ENCODE measurements at regions not wholly inside any gene's neighbourhood (a gene's known extent, or its start where the extent isn't known, plus 50 kb on each side); places are given as distances from the start of the nearest gene placed in this dataset.

- no peak for DNase-seq
Observed at GRCh38 chr17:33516645-33517044, 223.6 kb upstream of the ASIC2 start.

GRCh38 chr17:33517746-33518145 is 224.7 kb upstream of the ASIC2 start:
- no peak for DNase-seq

- DNase-seq = no peak
Observed at GRCh38 chr17:33519692-33520091, 226.6 kb upstream of the ASIC2 start.

- no peak for DNase-seq
Observed at GRCh38 chr17:33520426-33521330, 227.6 kb upstream of the ASIC2 start.

GRCh38 chr17:33521784-33522183 is 228.7 kb upstream of the ASIC2 start:
- DNase-seq = no peak

GRCh38 chr17:33522623-33523022 is 229.5 kb upstream of the ASIC2 start:
- DNase-seq = no peak

GRCh38 chr17:33523577-33523981 is 230.5 kb upstream of the ASIC2 start:
- no peak for DNase-seq

- no peak for DNase-seq
Observed at GRCh38 chr17:33525186-33525585, 232.1 kb upstream of the ASIC2 start.

- DNase-seq = no peak
Observed at GRCh38 chr17:33526717-33527116, 233.6 kb upstream of the ASIC2 start.

- DNase-seq = no peak
Observed at GRCh38 chr17:33527290-33527689, 234.2 kb upstream of the ASIC2 start.

- DNase-seq = no peak
Observed at GRCh38 chr17:33528846-33529245, 235.8 kb upstream of the ASIC2 start.

GRCh38 chr17:33529816-33530215 is 236.7 kb upstream of the ASIC2 start:
- no peak for DNase-seq

GRCh38 chr17:33531311-33531710 is 238.2 kb upstream of the ASIC2 start:
- DNase-seq = no peak

- DNase-seq = no peak
Observed at GRCh38 chr17:33534087-33534486, 241.0 kb upstream of the ASIC2 start.

- no peak for DNase-seq
Observed at GRCh38 chr17:33545124-33545523, 252.0 kb upstream of the ASIC2 start.

- DNase-seq = no peak
Observed at GRCh38 chr17:33550261-33550660, 257.2 kb upstream of the ASIC2 start.

- no peak for DNase-seq
Observed at GRCh38 chr17:33551075-33551474, 258.0 kb upstream of the ASIC2 start.

GRCh38 chr17:33551911-33552310 is 258.8 kb upstream of the ASIC2 start:
- DNase-seq = no peak

GRCh38 chr17:33560165-33560564 is 267.1 kb upstream of the ASIC2 start:
- no peak for DNase-seq

GRCh38 chr17:33560871-33561270 is 267.8 kb upstream of the ASIC2 start:
- no peak for DNase-seq

GRCh38 chr17:33561569-33562334 is 268.7 kb upstream of the ASIC2 start:
- DNase-seq = no peak

GRCh38 chr17:33562792-33563191 is 269.7 kb upstream of the ASIC2 start:
- no peak for DNase-seq

GRCh38 chr17:33564146-33564545 is 271.1 kb upstream of the ASIC2 start:
- DNase-seq = no peak

GRCh38 chr17:33567223-33567622 is 274.1 kb upstream of the ASIC2 start:
- DNase-seq = no peak
